Small intestine (tissue), 7 donors: ENCODE measurements at regions not wholly inside any gene's neighbourhood (a gene's known extent, or its start where the extent isn't known, plus 50 kb on each side); places are given as distances from the start of the nearest gene placed in this dataset.

Experiments
- DNase-seq, 2 donors: peaks; one replicate each; pipeline versions ENCODE4 v3.0.0 to v3.0.0-alpha.2; 2013
- FAIRE-seq: peaks from 2 replicates; lab custom pipeline; 2012; peaks lifted over from hg19 to GRCh38; lab: Jason Lieb, UNC
- H3K27ac ChIP-seq, 3 donors: one replicate each; pipeline ENCODE4 v1.5.1; 2013; ENCODE audit warnings: low read length in 2 of 3, mild to moderate bottlenecking in 2 of 3, control low read depth in 1 of 3, inconsistent platforms in 1 of 3, low read depth in 1 of 3, moderate library complexity in 1 of 3
- H3K27me3 ChIP-seq, 3 donors: one replicate each; pipeline ENCODE4 v1.6.1; 2013; ENCODE audit warnings: low read length in 3 of 3, inconsistent platforms in 1 of 3; ENCODE audit not compliant: control insufficient read depth in 3 of 3, insufficient read depth in 3 of 3
- H3K36me3 ChIP-seq, 3 donors: one replicate each; pipeline ENCODE4 v1.6.1; 2013; ENCODE audit warnings: low read length in 3 of 3, inconsistent platforms in 1 of 3, low read depth in 1 of 3, mild to moderate bottlenecking in 1 of 3, moderate library complexity in 1 of 3; ENCODE audit not compliant: control insufficient read depth in 3 of 3, insufficient read depth in 2 of 3
- H3K4me1 ChIP-seq, 3 donors: one replicate each; pipeline ENCODE4 v1.6.1; 2013; ENCODE audit warnings: low read length in 2 of 3, inconsistent platforms in 1 of 3, low read depth in 1 of 3, mild to moderate bottlenecking in 1 of 3, moderate library complexity in 1 of 3; ENCODE audit not compliant: control insufficient read depth in 3 of 3, insufficient read depth in 2 of 3
- H3K4me3 ChIP-seq, 3 donors: one replicate each; pipeline ENCODE4 v1.5.1; 2013; ENCODE audit warnings: low read length in 3 of 3, control low read depth in 1 of 3, inconsistent platforms in 1 of 3, low read depth in 1 of 3, mild to moderate bottlenecking in 1 of 3, moderate library complexity in 1 of 3
- H3K9me3 ChIP-seq, 2 donors: one replicate each; pipeline ENCODE4 v1.6.1; 2013; ENCODE audit warnings: low read depth in 1 of 2, low read length in 1 of 2; ENCODE audit not compliant: control insufficient read depth in 2 of 2, insufficient read depth in 1 of 2
- WGBS, 3 donors: extraction: QIAGEN DNeasy Blood & Tissue Kit; methylation state at CpG; one replicate each; pipeline ENCODE4 v1.1.7; 2013; 5-methylcytosine and 5-hydroxymethylcytosine counted together
- donor health status: healthy with polysubstance abuse.
- donor health status: control.
- donor health status: control.
- donor health status: Bipolar disorder and iron deficiency.
- donor health status: healthy.

DNA sequence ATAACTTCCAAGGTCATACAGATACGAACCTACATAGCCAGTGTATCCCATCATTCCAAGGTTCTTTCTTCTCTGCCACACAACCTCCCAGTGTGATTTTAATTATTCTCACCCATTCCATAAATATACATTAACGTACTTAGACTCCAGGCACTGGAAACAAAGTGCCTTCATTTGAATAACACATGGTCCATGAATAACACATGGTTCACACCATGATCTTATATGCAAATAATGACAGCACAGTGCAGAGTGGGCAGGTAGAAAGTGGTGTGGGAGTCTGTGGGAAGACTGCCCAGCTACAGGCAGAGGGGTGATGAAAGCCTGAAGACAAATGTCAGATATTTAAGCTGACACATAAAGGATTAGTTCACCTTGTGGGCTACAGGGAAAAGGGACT lies 425.2 kb downstream of the HACE1 start:
- H3K4me3 ChIP-seq = no peak overlapping the region
- DNase-seq (no peak), FAIRE-seq (no peak)
- H3K27ac ChIP-seq = no peak overlapping the region
- no peaks in the 10 kb centered on the region for H3K9me3 ChIP-seq
- no peaks in the 10 kb centered on the region for H3K4me1 ChIP-seq
- no peaks in the 10 kb centered on the region for H3K36me3 ChIP-seq
- 37 to 49% (median 43%) methylated on average over 2 of the region's 2 CpGs for WGBS, 3 donors
- H3K27me3 ChIP-seq = no peaks in the 10 kb centered on the region

DNA sequence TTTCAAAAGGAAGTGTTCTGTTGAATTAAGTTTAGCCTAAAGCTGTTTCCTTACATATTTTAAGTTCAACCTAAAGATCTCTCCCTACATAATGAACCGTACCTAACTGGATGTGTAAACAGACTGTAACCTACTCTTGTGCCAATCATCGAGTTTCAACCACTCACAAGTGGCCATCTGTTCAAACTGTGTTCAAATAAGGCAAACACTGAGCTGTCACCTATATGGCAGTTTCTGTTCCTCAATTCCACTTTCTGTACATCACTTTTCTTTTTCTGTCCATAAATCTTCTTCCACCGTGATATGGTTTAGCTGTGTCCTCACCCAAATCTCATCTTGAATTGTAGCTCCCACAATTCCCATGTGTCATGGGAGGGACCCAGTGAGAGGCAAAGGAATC lies 428.6 kb downstream of the HACE1 start:
- no peak for DNase-seq
- 77 to 82% (median 78%) methylated on average over 3 of the region's 3 CpGs for WGBS, 3 donors

GRCh38 chr6:104428184-104428583 lies 431.5 kb downstream of the HACE1 start:
- Histone ChIP-seq H3K4me3 (no peak overlapping the region), H3K4me1 (no peaks in the 10 kb centered on the region), H3K27ac (no peak overlapping the region), H3K27me3 (no peaks in the 10 kb centered on the region), H3K9me3 (peaks cover 0 to 6% of the 10 kb centered on the region in 2 donors), H3K36me3 (no peaks in the 10 kb centered on the region)
- FAIRE-seq = no peak
- no peak for DNase-seq
- WGBS, 3 donors = 24 to 33% (median 32%) methylated on average over 1 of the region's 1 CpG

More for the DNA sequence above, 428.6 kb downstream of the HACE1 start:
- Histone ChIP-seq H3K4me3 (no peak overlapping the region), H3K27me3 (no peaks in the 10 kb centered on the region), H3K4me1 (no peaks in the 10 kb centered on the region), H3K9me3 (peaks cover 0 to 6% of the 10 kb centered on the region in 2 donors), H3K36me3 (no peaks in the 10 kb centered on the region), H3K27ac (no peak overlapping the region)
- no peak for FAIRE-seq

DNA sequence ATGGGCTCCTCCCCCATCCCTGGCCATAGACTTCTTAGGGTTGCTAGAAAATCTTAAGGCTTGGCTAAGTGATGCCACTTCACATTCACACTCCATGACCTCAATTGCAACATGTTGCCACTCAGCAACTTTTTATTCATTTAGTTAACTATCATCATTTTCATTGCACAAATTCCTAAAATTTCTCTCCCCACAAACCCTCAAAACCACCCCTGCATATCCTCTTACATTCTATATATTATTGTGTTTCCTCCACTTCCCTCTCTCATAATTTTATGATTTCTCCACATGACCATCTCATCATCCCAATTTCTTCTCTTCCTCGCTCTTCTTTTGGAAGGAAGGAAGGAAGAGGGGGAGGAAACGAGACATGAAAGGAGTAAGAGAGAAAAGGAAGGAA lies 436.0 kb downstream of the HACE1 start:
- H3K36me3 ChIP-seq = no peaks in the 10 kb centered on the region
- H3K4me3 ChIP-seq = no peak overlapping the region
- H3K27me3 ChIP-seq = no peaks in the 10 kb centered on the region
- WGBS, 3 donors = 57 to 78% (median 68%) methylated on average over 2 of the region's 2 CpGs
- no peak for FAIRE-seq
- DNase-seq = no peak
- peaks cover 0 to 6% of the 10 kb centered on the region in 2 donors for H3K9me3 ChIP-seq
- H3K4me1 ChIP-seq = no peaks in the 10 kb centered on the region
- no peak overlapping the region for H3K27ac ChIP-seq

GRCh38 chr6:104421650-104422049 lies 438.1 kb downstream of the HACE1 start:
- no peak for DNase-seq
- no peaks in the 10 kb centered on the region for H3K27me3 ChIP-seq
- H3K4me1 ChIP-seq = no peaks in the 10 kb centered on the region
- 63 to 69% (median 66%) methylated on average over 4 of the region's 4 CpGs for WGBS, 3 donors
- no peak for FAIRE-seq
- H3K9me3 ChIP-seq = no peaks in the 10 kb centered on the region
- H3K4me3 ChIP-seq = no peak overlapping the region
- no peaks in the 10 kb centered on the region for H3K36me3 ChIP-seq
- no peak overlapping the region for H3K27ac ChIP-seq

DNA sequence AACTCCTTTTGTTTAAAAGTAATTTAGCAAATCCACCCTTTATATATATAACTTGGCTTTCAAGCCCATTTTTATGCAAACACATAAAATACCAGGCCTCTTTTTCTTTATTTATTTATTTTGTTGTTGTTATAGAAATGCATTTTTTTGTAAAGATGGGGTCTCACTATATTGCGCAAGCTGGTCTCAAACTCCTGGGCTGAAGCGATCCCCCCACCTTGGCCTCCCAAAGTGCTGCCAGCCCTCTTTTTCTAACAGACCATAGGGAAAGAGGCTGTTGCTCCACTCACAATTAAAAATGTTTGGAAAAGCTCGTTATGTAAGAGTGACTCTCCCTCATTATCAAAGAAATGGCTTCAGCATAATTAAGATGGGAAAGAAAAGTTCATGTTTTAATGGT lies 440.9 kb downstream of the HACE1 start:
- Histone ChIP-seq H3K27ac (no peak overlapping the region), H3K36me3 (no peaks in the 10 kb centered on the region), H3K4me1 (no peaks in the 10 kb centered on the region), H3K9me3 (no peaks in the 10 kb centered on the region), H3K27me3 (no peaks in the 10 kb centered on the region), H3K4me3 (no peak overlapping the region)
- FAIRE-seq (no peak), DNase-seq (no peak)
- WGBS, 3 donors = 81 to 86% (median 83%) methylated on average over 3 of the region's 3 CpGs

DNA sequence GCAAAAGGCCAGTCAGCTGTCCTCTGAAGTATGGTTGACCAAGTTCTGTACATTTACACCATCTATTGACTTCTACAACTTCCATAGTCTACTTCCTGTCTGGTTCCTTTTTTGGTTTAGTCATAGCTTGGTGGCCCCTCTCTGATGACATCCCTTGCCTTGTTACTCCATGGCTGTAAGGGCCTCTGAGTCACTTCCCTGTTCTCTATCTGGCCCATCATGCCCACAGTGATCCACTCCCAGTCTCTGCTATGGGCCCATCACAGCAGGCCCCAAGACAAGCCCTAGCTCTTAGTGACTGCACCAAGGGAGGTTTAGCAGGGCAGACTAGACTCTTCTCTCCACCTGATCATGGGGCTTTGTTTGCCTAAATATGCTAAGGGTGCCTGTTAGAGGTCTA lies 441.6 kb downstream of the HACE1 start:
- Histone ChIP-seq H3K36me3 (no peaks in the 10 kb centered on the region), H3K4me3 (no peak overlapping the region), H3K27me3 (no peaks in the 10 kb centered on the region), H3K4me1 (no peaks in the 10 kb centered on the region), H3K9me3 (no peaks in the 10 kb centered on the region), H3K27ac (no peak overlapping the region)
- FAIRE-seq = no peak
- no peak for DNase-seq

- H3K4me3 ChIP-seq = no peak overlapping the region
- no peak overlapping the region for H3K27ac ChIP-seq
- no peak for FAIRE-seq
- no peaks in the 10 kb centered on the region for H3K27me3 ChIP-seq
- H3K4me1 ChIP-seq = no peaks in the 10 kb centered on the region
- H3K36me3 ChIP-seq = no peaks in the 10 kb centered on the region
- 94 to 98% (median 96%) methylated on average over 1 of the region's 1 CpG for WGBS, 3 donors
- H3K9me3 ChIP-seq = no peaks in the 10 kb centered on the region
- no peak for DNase-seq
These were observed 445.0 kb downstream of the HACE1 start for GRCh38 chr6:104414723-104415122.

- H3K9me3 ChIP-seq = no peaks in the 10 kb centered on the region
- H3K4me3 ChIP-seq = no peak overlapping the region
- 47 to 69% (median 53%) methylated on average over 3 of the region's 3 CpGs for WGBS, 3 donors
- no peak overlapping the region for H3K27ac ChIP-seq
- H3K36me3 ChIP-seq = no peaks in the 10 kb centered on the region
- H3K4me1 ChIP-seq = no peaks in the 10 kb centered on the region
- FAIRE-seq (no peak), DNase-seq (no peak)
- H3K27me3 ChIP-seq = no peaks in the 10 kb centered on the region
These were observed 446.0 kb downstream of the HACE1 start for GRCh38 chr6:104413767-104414166.
